ENCODE measurements at regions not wholly inside any gene's neighbourhood (a gene's known extent, or its start where the extent isn't known, plus 50 kb on each side); places are given as distances from the start of the nearest gene placed in this dataset.

- no peak for TF ChIP-seq CTCF (IDR thresholded peaks at IDR 0.05; ENCODE audit: insufficient read depth, low read length)
- no peak for TF ChIP-seq REST (IDR thresholded peaks at IDR 0.05; ENCODE audit: insufficient replicate concordance, low read depth)
- no peak for TF ChIP-seq POLR2AphosphoS5 (IDR thresholded peaks at IDR 0.05; ENCODE audit: low read depth)
- no peak for TF ChIP-seq GABPA (IDR thresholded peaks at IDR 0.05; ENCODE audit: low read depth)
Measured at GRCh38 chr4:54561940-54562339, 95.8 kb upstream of the KIT start.

Data from HL-60 (cell line).